ENCODE measurements at regions not wholly inside any gene's neighbourhood (a gene's known extent, or its start where the extent isn't known, plus 50 kb on each side); places are given as distances from the start of the nearest gene placed in this dataset.
"Not testable (repeated sequence)": the region's sequence is repeated elsewhere in the genome, so short reads cannot be mapped to it uniquely, and the experiment has no call there.

DNA sequence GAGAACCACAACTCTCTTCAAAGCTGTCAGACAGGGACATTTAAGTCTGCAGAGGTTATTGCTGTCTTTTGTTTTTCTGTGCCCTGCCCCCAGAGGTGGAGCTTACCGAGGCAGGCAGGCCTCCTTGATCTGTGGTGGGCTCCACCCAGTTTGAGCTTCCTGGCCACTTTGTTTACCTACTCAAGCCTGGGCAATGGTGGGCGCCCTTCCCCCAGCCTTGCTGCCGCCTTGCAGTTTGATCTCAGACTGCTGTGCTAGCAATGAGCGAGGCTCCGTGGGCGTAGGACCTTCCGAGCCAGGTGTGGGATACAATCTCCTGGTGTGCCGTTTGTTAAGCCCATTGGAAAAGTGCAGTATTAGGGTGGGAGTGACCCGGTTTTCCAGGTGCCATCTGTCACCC is 822.1 kb downstream of the KCNMA1 start:
- DNase-seq: not testable (repeated sequence)

DNA sequence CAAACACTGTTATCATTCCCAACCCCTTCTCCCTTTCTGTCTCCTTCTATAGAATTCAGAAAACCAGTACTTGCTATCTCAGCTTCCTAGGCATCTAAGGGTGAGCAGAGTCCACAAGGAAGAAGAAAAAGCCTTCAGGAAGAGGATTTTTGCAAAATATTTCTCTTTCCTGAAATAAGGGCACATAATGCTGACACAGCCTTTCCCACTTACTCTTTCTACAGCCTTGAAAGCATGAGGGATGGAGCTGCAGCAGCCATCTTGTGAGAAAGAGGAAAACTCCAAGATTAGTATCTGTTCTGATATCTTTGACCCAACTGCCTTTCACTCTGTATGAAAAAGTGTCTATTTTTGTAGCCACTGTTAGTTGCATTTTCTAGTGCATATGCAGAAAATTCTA is 826.2 kb downstream of the KCNMA1 start:
- DNase-seq: no peak

DNA sequence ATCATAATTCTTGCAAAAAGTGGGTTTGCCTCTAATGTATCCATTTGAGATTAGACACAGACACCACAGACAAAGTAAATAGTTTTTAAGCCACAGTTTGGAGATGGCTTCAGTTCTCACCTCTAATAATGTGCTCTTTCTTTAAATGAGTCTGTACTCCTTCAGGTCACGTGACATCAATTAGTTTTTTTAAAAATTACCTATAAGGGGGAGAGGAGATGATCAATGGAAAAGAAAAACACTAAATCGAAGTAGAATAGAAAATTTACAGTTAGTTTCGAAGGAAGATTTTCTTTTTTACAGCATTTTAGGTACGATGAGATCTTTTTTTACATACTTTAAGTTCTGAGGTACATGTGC is 849.2 kb downstream of the KCNMA1 start:
- no peak for DNase-seq

DNA sequence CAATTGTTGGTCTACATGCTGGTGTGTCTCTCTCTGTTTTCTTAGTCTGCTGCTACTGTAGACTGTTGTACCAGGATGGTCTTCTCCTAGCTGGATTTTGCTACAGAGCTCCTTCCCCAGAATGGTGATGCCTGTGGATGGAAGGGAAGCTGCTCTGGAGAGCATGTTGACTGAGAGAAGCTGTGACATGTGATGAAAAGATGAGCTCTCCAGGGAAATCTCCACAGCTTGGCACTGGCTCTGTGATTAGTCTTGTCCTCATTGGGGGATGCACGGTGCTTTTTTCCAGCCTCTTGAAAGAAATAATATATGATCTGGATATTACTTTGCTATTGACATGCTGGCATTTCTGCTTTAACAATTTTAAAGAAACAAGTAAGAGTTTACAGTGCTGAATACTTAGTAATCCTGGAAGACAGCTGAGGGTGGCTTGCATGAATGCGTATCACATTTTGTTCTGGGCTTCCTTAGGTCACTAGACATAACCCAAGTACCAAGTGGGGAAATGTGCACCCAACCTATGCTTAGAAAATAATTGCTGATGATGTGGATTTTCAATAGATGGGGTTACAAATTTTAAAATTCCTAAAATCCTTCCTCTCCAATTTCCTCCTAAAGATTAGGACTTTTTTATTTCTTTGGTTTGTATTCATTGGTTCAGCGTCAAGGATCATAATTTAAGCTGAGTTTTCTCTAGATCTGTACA is 849.7 kb downstream of the KCNMA1 start:
- DNase-seq: no peak

DNA sequence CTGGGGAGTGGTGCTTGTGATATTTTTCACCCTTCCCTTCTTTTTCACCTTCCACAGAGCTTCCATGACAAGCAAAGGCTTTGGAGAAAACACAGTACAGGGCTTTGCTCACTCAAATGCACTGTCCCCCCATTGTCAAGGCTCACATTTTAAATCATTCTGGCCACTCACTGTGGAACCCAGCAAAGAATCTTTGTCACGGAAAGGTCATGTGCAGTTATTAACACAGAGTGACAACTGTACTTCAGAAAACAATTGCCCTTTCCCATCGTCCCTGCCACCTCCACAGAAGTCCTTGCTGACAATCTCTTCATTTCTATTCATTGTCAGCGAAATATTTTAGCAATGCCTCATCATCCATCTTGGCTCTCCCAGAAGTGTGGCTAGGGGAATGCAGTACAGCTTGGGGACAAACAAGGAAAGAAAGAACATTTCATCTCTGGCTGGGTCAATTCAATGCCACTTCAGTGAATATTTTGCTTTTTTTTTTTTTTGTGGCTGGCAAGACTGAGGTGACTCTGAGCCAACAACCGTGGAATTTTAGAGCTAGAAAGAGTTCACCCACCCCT is 851.0 kb downstream of the KCNMA1 start:
- no peak for DNase-seq

DNA sequence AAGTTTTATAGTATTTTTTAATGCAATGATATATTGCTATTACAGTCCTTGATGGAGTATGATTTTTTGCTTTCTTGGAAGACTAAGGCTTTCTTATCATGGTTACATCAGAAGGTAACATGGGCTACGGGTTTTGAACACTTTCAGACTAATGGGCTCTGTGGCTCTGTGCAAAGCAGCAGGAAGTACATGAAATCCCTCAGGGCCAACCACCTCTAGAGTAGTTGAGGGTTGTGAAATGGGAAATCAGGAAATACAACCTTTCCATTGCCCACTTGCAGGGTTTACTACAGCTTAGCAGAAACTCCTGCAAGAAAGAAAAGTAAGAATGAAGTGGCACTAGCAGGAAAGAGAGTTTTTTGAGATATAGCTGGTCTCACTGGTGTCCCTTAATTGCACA is 853.5 kb downstream of the KCNMA1 start:
- DNase-seq: no peak

DNA sequence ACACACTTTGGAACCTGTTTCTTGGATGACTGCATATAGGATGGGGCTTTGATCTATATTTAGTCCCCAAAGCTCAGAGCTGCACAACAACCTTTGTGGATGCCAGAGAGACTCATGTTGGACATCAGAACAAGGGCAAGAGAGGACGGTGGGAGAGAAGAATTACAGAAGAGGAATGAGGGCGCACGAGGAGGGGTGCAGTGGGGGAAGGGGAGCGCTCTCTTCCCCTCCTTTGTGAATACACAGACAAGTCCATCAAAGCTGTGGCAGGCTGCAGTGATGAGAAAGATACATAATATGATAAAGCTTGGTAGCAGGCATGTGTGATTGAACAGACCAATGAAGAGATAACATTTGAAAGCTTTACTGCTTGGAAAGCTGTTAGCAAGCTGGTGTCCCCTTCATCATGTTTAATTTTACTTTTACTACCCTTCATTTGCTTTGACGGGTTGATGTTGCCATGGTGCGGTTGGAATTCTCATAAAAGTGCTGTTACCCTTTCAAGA is 857.8 kb downstream of the KCNMA1 start:
- no peak for DNase-seq

DNA sequence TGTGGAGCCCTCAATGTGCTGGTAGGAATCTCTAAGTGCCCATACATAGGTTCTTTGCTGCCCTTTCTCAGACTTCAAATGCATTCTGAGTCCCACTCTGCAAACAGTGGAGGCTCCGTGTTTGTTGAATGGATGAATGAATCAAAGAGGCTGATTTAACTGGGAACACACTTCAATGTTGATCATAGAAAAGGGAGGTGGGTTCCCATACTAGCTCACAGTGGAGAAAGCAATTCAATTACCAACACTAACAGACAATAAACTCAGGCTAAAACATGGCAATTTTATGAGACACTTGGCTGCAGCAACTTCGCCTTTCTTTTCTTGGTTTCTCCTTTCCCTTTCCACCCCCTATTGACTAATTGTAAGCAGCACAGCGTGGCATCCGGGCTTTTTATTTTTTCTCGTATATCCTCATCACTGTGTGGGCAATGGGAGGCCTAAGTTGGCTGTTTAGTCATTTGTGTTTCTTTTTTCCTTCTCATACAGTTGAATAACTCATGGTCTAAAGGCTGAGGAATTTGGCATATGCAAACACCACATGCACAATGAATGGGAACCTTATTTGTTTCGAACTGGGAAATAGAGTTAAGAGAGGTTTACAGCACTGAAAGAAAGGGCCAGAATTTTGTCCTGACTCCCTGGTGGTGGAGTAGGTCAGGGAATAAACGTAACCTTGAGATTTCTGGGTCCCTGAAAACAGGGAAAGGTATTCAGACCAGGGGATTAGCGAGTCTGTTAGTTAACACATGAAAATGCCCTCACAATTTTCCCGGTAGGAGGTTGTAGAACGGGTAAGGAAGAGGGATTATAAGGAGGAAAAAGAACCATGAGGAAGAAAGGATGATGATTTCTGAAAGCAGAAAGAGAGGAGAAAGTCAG is 858.5 kb downstream of the KCNMA1 start:
- no peak for DNase-seq

DNA sequence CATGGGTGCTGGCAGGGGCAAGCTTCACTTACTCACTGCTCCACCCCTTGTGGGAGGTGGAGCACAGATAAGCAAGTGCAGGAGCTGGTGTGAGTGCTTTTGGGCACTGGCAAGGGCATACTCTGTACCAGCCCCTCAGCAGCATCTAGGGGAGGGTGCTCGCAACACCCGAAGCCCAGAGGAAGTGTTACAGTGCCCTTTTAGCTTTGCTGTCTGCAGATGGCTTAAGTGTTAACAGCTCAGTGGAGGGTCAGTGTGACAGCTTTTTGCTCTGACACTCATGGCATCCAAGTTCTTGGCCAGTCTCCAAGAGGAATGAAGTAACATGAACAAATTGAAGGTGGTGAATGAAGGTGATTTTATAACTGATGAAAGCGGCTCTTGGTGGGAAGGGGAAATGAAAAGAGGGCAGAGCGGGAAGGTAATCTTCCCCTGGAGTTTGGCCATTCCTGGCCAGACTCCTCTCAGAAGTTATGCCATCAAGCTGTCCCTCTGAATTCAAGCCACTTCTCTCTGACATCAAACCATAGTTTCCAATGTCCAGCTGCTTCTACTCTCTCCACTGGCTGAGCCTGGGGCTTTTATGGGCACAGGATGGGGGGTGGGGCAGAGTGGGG is 862.5 kb downstream of the KCNMA1 start:
- no peak for DNase-seq

DNA sequence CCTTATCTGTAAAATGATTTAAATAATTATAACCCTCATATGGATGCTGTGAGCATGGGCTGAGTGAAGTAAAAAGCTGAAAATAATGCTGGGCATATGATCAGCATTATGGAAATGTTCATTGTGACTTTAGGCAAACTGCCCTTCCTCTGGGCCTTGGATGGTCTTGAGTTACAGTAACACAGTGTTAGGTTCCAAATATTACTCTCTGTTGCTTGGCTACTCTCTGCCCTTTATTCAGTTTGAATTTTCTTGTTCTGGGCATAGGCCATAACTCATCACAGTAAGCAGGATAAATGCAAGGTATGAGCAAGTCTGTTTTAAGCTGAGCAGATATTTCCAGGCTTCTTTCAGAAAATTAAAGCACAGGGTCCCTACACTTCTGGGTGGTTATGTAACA is 868.0 kb downstream of the KCNMA1 start:
- DNase-seq: no peak

DNA sequence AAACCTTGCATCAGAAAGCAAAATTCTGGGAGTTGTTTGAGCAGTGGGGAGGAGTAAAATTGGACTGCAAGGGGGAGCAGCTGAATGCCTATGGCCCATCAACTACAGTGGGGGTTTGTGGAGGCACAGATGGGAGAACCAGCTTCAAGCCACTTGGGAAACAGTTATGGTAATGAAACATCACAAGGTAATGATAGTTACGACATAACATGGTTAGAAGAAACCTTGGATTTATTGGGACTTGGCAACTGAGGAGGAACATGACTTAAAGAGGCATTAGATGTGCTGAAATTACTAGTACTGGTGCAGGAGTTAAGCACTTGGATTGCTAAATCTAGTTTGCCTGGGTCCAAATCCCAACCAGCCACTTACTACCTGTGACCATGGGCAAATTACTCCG is 868.4 kb downstream of the KCNMA1 start:
- no peak for DNase-seq

DNA sequence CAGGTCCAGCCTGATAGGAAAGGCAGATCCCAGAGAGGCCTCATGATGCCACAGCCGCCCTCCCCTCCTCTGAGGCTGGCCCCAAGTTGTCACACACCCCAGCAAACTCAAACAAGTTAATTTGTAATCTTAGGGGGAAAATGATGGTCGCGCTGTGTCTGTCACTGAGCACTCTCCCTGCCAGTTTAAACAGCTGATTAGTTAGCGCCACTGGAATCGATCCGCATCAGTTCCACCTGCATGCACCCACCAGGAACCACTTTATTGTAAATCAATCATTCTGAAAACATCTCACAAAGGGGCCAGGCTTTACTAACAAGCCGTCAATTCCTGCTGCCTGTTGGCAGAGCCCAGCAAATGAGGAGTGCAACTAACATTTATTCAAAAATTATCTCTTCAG is 870.9 kb downstream of the KCNMA1 start:
- no peak for DNase-seq

DNA sequence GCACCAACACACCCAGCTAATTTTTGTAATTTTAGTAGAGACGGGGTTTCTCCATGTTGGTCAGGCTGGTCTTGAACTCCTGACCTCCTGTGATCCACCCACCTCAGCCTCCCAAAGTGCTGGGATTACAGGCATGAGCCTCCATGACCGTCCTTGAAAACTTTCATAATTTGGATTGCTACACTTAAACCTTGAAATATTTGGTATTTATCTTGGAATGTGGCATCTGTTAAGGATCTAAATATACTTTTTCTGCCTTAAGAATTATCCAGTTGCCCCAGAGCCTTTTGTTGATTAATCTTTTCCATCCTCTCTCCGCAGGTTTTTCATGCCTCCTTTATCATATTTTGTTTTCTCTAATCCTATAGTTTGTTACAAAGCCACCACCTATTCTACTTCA is 872.7 kb downstream of the KCNMA1 start:
- not testable (repeated sequence) for DNase-seq

DNA sequence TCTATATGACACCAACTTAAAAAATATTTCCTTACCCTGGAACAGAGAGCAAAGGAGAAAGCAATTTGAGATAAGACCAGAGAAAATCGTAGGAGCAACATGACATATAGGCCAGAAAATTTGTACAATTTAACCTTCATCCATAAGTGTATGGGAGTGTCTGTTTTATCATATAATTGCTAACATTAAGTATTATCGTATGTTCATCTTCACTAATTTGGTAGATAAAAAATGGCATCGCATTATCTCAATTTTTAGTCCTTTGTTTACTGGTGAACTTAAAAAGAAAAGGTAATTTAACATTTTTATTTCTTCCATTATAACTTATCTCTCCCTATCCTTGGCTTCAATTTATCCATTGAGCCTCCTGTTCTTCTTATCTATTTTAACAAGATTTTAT is 873.4 kb downstream of the KCNMA1 start:
- DNase-seq: no peak

DNA sequence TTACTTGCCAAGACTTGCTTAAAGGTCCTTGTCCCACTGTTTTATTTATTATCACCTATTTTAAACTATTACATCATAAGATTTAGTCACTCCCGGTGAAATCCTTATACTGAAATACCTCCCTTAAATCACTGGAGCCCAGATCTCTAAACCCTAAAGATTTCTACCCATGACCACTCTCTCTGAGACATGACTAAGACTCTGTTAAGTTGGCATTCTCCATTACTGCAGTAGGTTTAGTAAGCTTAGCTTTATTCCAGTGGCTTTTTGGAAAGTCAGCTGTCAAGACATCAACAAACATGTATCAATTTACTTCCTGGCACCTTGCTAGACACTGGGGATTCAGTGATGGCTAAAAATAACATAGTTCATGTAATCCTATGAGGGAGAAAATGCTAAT is 874.2 kb downstream of the KCNMA1 start:
- DNase-seq: no peak

DNA sequence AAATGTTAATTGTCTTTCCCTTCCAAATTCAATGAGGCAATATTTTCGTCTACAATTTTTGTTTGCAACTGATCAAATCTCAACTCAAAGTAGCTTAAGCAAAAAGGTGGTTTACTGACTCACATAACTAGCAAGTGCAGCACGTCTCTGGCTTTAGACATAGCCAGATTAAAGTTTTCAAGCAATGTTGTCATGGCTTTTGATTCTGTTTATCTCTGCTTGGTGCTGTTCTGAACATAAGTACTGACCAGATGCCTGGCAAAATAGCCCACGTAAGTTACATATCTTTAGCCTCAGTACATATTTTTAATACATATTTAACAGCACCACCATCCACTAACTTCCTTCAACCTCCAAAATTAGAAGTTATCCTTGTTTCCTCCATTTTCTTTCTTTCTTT is 877.9 kb downstream of the KCNMA1 start:
- no peak for DNase-seq

DNA sequence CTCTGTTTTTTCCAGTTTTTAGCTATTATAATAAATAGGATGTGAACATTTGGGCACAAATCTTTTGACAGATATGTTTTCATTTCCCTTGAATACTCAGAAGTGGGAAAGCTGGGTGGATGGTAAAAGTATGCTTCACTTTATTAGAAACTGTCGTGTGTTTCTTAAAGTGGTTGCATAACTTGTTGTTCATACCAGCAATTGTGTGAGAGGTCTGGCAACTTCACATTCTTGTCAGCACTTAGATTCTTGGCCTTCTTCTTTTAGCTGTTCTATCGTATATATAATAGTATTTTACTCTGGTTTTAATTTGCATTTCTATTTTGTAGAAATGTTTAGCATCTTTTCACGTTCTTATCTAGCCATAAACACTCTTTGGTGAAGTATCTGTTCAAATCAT is 894.4 kb downstream of the KCNMA1 start:
- DNase-seq: no peak

DNA sequence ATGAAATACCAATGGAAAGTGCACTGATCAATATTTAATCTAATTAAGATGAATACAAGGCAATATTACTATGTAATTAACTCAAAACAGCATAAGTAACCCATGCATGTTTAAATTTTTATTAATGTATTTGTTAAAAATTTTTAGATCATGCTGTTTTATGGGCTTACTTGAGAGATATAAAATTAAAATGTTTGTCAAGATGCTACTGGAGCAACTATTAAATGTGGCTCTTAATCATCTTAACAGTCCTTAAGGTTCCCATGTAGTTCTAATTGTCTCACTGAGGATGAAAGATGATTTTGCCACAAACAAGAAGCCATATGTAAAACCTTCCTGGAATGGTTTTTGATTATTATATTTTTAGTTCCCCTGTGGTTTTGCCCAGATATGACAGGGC is 897.1 kb downstream of the KCNMA1 start:
- no peak for DNase-seq

DNA sequence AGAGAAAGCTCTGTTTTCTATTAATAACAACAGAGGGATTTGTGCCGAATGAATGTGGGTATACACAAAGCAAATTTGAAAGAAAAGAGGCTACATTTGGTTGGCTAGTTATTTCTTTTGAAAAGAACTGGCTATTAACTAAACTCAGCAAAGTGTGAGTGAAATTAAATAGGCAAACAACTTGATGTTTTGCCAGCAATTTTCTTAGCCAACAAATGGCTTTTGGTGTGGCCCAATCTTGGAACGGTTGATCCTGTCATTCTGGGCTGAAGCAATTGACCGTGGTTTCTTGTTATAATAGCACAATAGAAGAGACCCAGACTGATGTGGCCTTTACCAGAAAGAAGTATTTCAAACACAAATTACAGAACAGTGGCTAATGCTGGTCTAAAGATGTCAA is 898.6 kb downstream of the KCNMA1 start:
- DNase-seq: no peak

DNA sequence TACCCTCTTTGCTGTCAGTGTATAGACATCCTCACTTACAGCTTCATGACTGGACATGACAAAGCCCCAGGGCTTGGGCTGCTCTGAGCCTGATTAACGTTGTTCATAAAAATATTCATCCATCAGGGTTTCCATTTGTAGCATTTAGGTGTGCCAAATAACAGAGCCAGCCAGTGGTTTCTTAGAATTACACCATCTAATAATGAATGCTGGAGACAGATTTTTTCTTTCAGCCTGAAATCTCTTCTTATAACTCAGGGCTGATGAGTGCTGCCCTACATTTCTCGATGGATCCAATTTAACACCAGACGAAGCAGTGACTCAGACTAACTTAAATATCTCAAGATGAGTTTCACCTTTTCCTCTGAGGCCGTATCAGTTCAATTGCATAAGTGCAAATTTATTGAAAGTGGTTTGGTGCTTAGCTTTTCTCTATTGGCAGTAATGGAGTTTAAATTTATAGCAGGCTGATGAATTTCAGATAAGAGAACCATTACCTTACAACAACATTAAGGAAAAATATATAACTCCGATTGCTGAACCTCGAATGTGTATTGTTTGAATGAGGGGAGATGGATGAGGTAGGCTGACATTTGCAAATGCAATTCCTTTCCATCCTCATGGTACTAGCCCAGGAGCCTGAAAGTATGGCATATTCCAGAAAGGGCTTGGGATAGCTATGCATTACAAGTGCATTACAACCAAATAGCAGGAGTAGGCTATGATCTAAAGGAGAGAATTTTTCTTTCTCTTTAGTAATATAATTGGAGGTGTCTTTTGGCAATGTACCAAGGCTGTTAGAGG is 900.6 kb downstream of the KCNMA1 start:
- DNase-seq: no peak

DNA sequence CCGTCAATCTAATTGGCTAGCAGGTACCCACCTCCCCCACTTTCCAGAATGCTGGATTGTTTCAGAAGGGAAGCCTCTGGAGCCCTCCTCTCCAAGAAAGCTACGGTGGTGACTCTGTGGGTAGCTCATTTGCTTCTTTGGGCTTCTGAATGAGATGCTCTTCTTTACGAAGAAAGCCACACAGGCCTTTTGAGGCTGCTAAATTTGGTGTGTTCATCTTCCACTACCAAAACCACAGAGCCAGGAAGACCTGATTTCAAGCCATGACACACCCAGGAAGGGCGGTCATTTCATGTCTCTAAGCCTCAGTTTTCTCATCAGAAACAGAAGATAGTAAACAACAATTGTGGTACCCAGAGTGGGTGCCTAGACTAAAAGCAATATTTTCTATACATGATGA is 901.2 kb downstream of the KCNMA1 start:
- no peak for DNase-seq

DNA sequence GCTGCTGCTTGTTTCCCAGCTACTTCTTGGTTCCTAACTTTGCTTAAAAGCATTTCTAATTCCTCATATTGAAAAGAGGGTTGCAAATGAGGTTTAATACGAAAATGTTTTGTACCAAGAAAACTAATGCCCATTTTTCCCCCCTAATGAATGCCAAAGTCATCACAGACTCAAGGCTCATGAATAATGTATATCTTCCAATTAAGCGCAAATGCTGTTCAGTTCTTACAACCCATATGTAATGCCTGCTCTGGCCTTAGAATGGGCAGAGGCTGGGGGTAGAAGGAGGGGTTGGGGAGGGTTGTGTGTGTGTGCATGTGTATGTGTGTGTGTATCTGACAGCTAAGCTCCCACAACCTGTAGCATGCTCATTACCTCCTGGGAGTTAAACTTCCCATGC is 901.7 kb downstream of the KCNMA1 start:
- no peak for DNase-seq

DNA sequence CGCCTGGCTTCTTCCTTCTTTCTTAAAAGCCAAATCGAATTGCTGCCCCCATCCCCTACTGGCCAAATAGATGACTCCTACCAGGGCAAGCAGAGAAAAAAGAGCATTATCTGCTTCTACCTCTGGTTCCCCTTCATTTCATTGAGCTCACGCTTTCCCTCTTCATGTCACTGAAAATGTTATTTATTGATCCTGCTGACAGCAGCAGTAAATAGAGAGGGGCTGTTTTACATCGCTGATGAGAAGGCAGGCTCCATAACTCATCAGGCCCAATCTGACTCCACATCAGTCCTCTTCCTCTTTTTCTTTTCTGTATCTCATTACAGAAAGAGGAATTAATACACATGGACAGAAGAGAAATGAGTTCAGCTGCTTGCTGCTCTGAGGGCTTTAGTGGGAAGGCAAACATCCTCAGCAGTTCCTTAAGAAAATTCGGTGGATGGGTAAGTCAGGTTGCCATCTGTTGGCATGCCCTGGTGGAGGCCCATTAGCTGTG is 904.1 kb downstream of the KCNMA1 start:
- no peak for DNase-seq

Measured in NCI-H2029 treated with DMSO at 0.1 percent for 48 hours (cell line).